ENCODE measurements at regions not wholly inside any gene's neighbourhood (a gene's known extent, or its start where the extent isn't known, plus 50 kb on each side); places are given as distances from the start of the nearest gene placed in this dataset.

GRCh38 chr4:145281224-145281623, 100.8 kb upstream of the OTUD4 start:
- TF ChIP-seq CTCF (IDR thresholded peaks at IDR 0.05; ENCODE audit: low read length, missing control alignments) = no peak
- H3K4me3 ChIP-seq (replicated peaks; ENCODE audit: low read depth, low read length) = no peak overlapping the region
- DNase-seq (ENCODE audit: low read depth) = no peak

GRCh38 chr4:145280541-145280940, 100.2 kb upstream of the OTUD4 start:
- no peak for TF ChIP-seq CTCF (IDR thresholded peaks at IDR 0.05; ENCODE audit: low read length, missing control alignments)
- DNase-seq (ENCODE audit: low read depth) = peak; percentile 72
- no peak overlapping the region for H3K4me3 ChIP-seq (replicated peaks; ENCODE audit: low read depth, low read length)

- TF ChIP-seq CTCF (IDR thresholded peaks at IDR 0.05; ENCODE audit: low read length, missing control alignments) = no peak
- no peak overlapping the region for H3K4me3 ChIP-seq (replicated peaks; ENCODE audit: low read depth, low read length)
- peak; percentile 75 for DNase-seq (ENCODE audit: low read depth)
Measured at GRCh38 chr4:145279122-145279960, 99.0 kb upstream of the OTUD4 start.

- no peak overlapping the region for H3K4me3 ChIP-seq (replicated peaks; ENCODE audit: low read depth, low read length)
- TF ChIP-seq CTCF (IDR thresholded peaks at IDR 0.05; ENCODE audit: low read length, missing control alignments) = no peak
- peak; percentile 48 for DNase-seq (ENCODE audit: low read depth)
Measured at GRCh38 chr4:145278341-145279121, 98.1 kb upstream of the OTUD4 start.

GRCh38 chr4:145277011-145277410, 96.6 kb upstream of the OTUD4 start:
- no peak overlapping the region for H3K4me3 ChIP-seq (replicated peaks; ENCODE audit: low read depth, low read length)
- no peak for DNase-seq (ENCODE audit: low read depth)

GRCh38 chr4:145276050-145276449, 95.7 kb upstream of the OTUD4 start:
- DNase-seq (ENCODE audit: low read depth) = no peak
- no peak for TF ChIP-seq CTCF (IDR thresholded peaks at IDR 0.05; ENCODE audit: low read length, missing control alignments)

More at GRCh38 chr4:145277011-145277410, 96.6 kb upstream of the OTUD4 start:
- TF ChIP-seq CTCF (IDR thresholded peaks at IDR 0.05; ENCODE audit: low read length, missing control alignments) = no peak

More at GRCh38 chr4:145276050-145276449, 95.7 kb upstream of the OTUD4 start:
- H3K4me3 ChIP-seq (replicated peaks; ENCODE audit: low read depth, low read length) = no peak overlapping the region
